GM21447 (cell line): ENCODE measurements at regions not wholly inside any gene's neighbourhood (a gene's known extent, or its start where the extent isn't known, plus 50 kb on each side); places are given as distances from the start of the nearest gene placed in this dataset.

Source experiments
- ATAC-seq: cut with Tn5 transposase; IDR thresholded peaks from one replicate; pipeline ENCODE4 v1.9.1; 2021; ENCODE audit not compliant: unreplicated experiment

GRCh38 chr18:23384778-23385736, 68.0 kb upstream of the RIOK3 start:
- ATAC-seq, result peak; percentile 62

- ATAC-seq, result no peak
Observed at GRCh38 chr18:23386317-23386716, 66.8 kb upstream of the RIOK3 start.

GRCh38 chr18:23387265-23387664, 65.8 kb upstream of the RIOK3 start:
- no peak for ATAC-seq

GRCh38 chr18:23388357-23388756, 64.7 kb upstream of the RIOK3 start:
- ATAC-seq, result no peak

GRCh38 chr18:23391156-23391555, 61.9 kb upstream of the RIOK3 start:
- no peak for ATAC-seq

GRCh38 chr18:23397907-23398306, 55.2 kb upstream of the RIOK3 start:
- no peak for ATAC-seq

GRCh38 chr18:23398401-23398800, 54.7 kb upstream of the RIOK3 start:
- ATAC-seq, result no peak

GRCh38 chr18:23399067-23399466, 54.0 kb upstream of the RIOK3 start:
- ATAC-seq, result no peak

- no peak for ATAC-seq
Observed at GRCh38 chr18:23400918-23401317, 52.2 kb upstream of the RIOK3 start.

- no peak for ATAC-seq
Observed at GRCh38 chr18:23401400-23402347, 51.4 kb upstream of the RIOK3 start.
